ENCODE measurements at regions not wholly inside any gene's neighbourhood (a gene's known extent, or its start where the extent isn't known, plus 50 kb on each side); places are given as distances from the start of the nearest gene placed in this dataset.

DNA sequence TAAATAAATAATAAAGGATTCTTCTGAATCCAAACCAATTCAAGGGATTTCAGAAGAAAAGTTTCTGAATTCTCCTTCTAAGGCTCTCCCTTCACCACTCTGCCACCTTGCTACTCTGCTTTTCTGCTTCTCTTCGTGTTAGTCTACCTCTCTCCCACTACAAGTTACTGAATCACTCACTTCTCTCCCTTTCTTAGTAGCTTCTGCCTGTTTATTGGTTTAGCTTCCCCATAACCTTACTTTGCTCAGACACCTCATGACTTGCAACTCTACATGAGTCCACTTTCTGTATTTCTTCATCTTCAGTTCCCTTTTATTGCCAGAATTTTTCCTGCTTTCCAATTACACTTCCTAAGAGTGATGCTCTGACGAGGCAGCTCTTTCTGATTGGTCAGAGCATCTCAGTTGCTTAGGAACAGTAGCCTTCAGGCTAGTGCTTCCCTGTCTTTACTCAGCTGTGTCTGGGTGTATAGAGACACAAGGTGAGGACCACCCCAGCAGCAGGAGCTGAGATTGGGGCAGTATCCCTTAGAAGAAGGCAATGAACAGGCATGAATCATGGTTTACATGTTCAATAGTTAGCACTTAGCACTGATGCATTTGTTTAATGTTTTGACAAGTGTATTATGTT is 144.6 kb downstream of the SLC30A10 start:
- Histone ChIP-seq H2AFZ (ENCODE audit: low read length) (no peak overlapping the region), H3K4me3 (replicated peaks in 1 of 3; ENCODE audit: insufficient read depth in 1 of 3, low read depth in 2 of 3, low read length in 3 of 3) (no peak overlapping the region), H3K79me2 (ENCODE audit: insufficient read depth, low read length) (no peaks in the 10 kb centered on the region), H3K4me2 (ENCODE audit: low read depth, low read length) (no peak overlapping the region), H4K20me1 (ENCODE audit: insufficient read depth, low read length) (no peaks in the 10 kb centered on the region), H3K36me3 (replicated peaks in 1 of 2; ENCODE audit: control insufficient read depth in 1 of 2, insufficient read depth in 2 of 2, low read length in 2 of 2) (no peaks in the 10 kb centered on the region), H3K27me3 (ENCODE audit: control insufficient read depth in 1 of 2, insufficient read depth in 2 of 2, low read length in 2 of 2) (no peaks in the 10 kb centered on the region), H3K9me3 (ENCODE audit: low read length) (no peaks in the 10 kb centered on the region), H3K9ac (ENCODE audit: insufficient read depth, low read depth, low read length) (no peak overlapping the region), H3K27ac (ENCODE audit: extremely low read length, insufficient read depth, low read length) (no peak overlapping the region), H3K4me1 (ENCODE audit: insufficient read depth, low read length) (no peaks in the 10 kb centered on the region)
- in situ Hi-C loops (cut with HindIII; ENCODE audit: extremely low pct_ligation_motif_present, low pct_unique_long_range_greater_than_20kb) (no loop called here), intact Hi-C loops (cut with micrococcal nuclease; ENCODE audit: unreplicated experiment) (no loop called here)
- POLR2A ChIA-PET, result no interaction called here
- CTCF ChIA-PET (ENCODE audit: low intra/inter-chr PET ratio, low total read pairs), result no interaction called here
- WGBS (ENCODE audit: low lambda C conversion rate), result 5% methylated on average over 2 of the region's 2 CpGs
- FAIRE-seq (no peak), ATAC-seq (no peak), DNase-seq (ENCODE audit: low spot score) (no peak)
- TF ChIP-seq CEBPG (CRISPR knock-in tag; IDR thresholded peaks at IDR 0.05) (no peak), ZBTB49 (CRISPR knock-in tag; IDR thresholded peaks at IDR 0.05; ENCODE audit: borderline replicate concordance) (no peak), ZNF879 (CRISPR knock-in tag; IDR thresholded peaks at IDR 0.05) (no peak), NCOA1 (CRISPR knock-in tag; IDR thresholded peaks at IDR 0.05) (no peak), KAT8 (CRISPR knock-in tag; IDR thresholded peaks at IDR 0.05) (no peak), ZFX (CRISPR knock-in tag; IDR thresholded peaks at IDR 0.05; ENCODE audit: low read depth) (no peak), ATF6 (CRISPR knock-in tag; conservative IDR thresholded peaks at IDR 0.05) (no peak)
- TF ChIP-seq, protein P1, sequence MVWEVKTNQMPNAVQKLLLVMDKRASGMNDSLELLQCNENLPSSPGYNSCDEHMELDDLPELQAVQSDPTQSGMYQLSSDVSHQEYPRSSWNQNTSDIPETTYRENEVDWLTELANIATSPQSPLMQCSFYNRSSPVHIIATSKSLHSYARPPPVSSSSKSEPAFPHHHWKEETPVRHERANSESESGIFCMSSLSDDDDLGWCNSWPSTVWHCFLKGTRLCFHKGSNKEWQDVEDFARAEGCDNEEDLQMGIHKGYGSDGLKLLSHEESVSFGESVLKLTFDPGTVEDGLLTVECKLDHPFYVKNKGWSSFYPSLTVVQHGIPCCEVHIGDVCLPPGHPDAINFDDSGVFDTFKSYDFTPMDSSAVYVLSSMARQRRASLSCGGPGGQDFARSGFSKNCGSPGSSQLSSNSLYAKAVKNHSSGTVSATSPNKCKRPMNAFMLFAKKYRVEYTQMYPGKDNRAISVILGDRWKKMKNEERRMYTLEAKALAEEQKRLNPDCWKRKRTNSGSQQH (CRISPR knock-in tag; IDR thresholded peaks at IDR 0.05; ENCODE audit: low read depth), result no peak
- TF ChIP-seq, protein P2, sequence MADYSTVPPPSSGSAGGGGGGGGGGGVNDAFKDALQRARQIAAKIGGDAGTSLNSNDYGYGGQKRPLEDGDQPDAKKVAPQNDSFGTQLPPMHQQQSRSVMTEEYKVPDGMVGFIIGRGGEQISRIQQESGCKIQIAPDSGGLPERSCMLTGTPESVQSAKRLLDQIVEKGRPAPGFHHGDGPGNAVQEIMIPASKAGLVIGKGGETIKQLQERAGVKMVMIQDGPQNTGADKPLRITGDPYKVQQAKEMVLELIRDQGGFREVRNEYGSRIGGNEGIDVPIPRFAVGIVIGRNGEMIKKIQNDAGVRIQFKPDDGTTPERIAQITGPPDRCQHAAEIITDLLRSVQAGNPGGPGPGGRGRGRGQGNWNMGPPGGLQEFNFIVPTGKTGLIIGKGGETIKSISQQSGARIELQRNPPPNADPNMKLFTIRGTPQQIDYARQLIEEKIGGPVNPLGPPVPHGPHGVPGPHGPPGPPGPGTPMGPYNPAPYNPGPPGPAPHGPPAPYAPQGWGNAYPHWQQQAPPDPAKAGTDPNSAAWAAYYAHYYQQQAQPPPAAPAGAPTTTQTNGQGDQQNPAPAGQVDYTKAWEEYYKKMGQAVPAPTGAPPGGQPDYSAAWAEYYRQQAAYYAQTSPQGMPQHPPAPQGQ (CRISPR knock-in tag; IDR thresholded peaks at IDR 0.05; ENCODE audit: borderline replicate concordance), result no peak
- BruUV-seq (replicated peaks), result no TSS peak

All from HepG2 (cell line).